ENCODE measurements at regions not wholly inside any gene's neighbourhood (a gene's known extent, or its start where the extent isn't known, plus 50 kb on each side); places are given as distances from the start of the nearest gene placed in this dataset.

DNA sequence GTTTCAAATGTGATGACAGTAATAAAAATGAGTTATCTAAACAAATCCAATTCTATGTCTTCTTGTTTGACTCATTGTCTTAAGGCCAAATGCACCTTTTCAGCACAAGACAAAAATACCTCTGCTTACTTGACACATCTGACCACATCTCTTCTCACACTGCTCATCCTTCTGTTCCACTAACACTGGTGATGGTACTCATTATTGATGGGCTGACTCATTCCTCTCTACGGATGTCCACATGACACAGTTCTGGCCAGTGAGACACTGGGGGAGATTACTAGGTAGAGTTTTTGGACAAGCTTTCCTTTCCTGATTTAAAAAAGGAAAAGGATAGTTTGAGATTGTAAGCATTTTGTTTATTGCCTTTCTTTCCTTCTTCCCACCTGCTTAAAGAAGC, 410.6 kb upstream of the THRB start (continued):
- TF ChIP-seq, protein P1, sequence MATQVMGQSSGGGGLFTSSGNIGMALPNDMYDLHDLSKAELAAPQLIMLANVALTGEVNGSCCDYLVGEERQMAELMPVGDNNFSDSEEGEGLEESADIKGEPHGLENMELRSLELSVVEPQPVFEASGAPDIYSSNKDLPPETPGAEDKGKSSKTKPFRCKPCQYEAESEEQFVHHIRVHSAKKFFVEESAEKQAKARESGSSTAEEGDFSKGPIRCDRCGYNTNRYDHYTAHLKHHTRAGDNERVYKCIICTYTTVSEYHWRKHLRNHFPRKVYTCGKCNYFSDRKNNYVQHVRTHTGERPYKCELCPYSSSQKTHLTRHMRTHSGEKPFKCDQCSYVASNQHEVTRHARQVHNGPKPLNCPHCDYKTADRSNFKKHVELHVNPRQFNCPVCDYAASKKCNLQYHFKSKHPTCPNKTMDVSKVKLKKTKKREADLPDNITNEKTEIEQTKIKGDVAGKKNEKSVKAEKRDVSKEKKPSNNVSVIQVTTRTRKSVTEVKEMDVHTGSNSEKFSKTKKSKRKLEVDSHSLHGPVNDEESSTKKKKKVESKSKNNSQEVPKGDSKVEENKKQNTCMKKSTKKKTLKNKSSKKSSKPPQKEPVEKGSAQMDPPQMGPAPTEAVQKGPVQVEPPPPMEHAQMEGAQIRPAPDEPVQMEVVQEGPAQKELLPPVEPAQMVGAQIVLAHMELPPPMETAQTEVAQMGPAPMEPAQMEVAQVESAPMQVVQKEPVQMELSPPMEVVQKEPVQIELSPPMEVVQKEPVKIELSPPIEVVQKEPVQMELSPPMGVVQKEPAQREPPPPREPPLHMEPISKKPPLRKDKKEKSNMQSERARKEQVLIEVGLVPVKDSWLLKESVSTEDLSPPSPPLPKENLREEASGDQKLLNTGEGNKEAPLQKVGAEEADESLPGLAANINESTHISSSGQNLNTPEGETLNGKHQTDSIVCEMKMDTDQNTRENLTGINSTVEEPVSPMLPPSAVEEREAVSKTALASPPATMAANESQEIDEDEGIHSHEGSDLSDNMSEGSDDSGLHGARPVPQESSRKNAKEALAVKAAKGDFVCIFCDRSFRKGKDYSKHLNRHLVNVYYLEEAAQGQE (tag by site-specific recombination; IDR thresholded peaks at IDR 0.05), result no peak
- TF ChIP-seq ZNF132 (tag by site-specific recombination; IDR thresholded peaks at IDR 0.05; ENCODE audit: borderline replicate concordance) (no peak), ZBTB21 (tag by site-specific recombination; IDR thresholded peaks at IDR 0.05) (no peak), ZSCAN16 (tag by site-specific recombination; IDR thresholded peaks at IDR 0.05) (no peak), ZBTB48 (tag by site-specific recombination; IDR thresholded peaks at IDR 0.05) (no peak)
- TF ChIP-seq, protein P2, sequence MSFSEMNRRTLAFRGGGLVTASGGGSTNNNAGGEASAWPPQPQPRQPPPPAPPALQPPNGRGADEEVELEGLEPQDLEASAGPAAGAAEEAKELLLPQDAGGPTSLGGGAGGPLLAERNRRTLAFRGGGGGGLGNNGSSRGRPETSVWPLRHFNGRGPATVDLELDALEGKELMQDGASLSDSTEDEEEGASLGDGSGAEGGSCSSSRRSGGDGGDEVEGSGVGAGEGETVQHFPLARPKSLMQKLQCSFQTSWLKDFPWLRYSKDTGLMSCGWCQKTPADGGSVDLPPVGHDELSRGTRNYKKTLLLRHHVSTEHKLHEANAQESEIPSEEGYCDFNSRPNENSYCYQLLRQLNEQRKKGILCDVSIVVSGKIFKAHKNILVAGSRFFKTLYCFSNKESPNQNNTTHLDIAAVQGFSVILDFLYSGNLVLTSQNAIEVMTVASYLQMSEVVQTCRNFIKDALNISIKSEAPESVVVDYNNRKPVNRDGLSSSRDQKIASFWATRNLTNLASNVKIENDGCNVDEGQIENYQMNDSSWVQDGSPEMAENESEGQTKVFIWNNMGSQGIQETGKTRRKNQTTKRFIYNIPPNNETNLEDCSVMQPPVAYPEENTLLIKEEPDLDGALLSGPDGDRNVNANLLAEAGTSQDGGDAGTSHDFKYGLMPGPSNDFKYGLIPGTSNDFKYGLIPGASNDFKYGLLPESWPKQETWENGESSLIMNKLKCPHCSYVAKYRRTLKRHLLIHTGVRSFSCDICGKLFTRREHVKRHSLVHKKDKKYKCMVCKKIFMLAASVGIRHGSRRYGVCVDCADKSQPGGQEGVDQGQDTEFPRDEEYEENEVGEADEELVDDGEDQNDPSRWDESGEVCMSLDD (tag by site-specific recombination; IDR thresholded peaks at IDR 0.05), result no peak
- TF ChIP-seq, protein P3, sequence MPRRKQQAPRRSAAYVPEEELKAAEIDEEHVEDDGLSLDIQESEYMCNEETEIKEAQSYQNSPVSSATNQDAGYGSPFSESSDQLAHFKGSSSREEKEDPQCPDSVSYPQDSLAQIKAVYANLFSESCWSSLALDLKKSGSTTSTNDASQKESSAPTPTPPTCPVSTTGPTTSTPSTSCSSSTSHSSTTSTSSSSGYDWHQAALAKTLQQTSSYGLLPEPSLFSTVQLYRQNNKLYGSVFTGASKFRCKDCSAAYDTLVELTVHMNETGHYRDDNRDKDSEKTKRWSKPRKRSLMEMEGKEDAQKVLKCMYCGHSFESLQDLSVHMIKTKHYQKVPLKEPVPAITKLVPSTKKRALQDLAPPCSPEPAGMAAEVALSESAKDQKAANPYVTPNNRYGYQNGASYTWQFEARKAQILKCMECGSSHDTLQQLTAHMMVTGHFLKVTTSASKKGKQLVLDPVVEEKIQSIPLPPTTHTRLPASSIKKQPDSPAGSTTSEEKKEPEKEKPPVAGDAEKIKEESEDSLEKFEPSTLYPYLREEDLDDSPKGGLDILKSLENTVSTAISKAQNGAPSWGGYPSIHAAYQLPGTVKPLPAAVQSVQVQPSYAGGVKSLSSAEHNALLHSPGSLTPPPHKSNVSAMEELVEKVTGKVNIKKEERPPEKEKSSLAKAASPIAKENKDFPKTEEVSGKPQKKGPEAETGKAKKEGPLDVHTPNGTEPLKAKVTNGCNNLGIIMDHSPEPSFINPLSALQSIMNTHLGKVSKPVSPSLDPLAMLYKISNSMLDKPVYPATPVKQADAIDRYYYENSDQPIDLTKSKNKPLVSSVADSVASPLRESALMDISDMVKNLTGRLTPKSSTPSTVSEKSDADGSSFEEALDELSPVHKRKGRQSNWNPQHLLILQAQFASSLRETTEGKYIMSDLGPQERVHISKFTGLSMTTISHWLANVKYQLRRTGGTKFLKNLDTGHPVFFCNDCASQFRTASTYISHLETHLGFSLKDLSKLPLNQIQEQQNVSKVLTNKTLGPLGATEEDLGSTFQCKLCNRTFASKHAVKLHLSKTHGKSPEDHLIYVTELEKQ (tag by site-specific recombination; IDR thresholded peaks at IDR 0.05; ENCODE audit: borderline replicate concordance), result no peak

DNA sequence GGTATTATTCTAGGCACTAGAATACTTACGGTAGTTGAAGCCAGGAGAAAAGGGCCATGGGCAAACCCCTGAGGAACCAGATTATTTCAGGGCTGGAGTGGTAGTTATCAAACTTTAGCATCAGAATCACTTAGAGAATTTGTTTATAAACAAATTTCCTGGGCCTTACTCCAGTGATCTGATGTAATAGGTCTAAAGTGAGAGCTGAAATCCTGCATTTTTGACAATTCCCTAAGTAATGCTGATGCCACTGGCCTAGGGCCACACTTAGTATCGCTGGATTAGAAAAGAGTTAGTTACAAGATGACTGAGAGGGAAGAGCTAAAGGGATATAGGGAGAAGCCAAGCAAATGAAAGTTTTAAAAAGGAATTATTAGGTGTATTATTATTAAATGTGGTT, 412.5 kb upstream of the THRB start:
- H3K4me3 ChIP-seq (ENCODE audit: low read depth, low read length), result no peak overlapping the region
- H3K9me3 ChIP-seq (ENCODE audit: control insufficient read depth, insufficient read depth, low read depth, low read length), result no peaks in the 10 kb centered on the region
- ChIA-PET POLR2A (no interaction called here), CTCF (no interaction called here)
- H3K36me3 ChIP-seq (ENCODE audit: control insufficient read depth in 2 of 2, insufficient read depth in 1 of 2, low read length in 2 of 2), result no peaks in the 10 kb centered on the region
- H3K27ac ChIP-seq (ENCODE audit: extremely low read depth, low read depth, low read length), result no peak overlapping the region
- no peaks in the 10 kb centered on the region for H3K4me1 ChIP-seq (ENCODE audit: control insufficient read depth, insufficient read depth, low read length)
- no peak for TF ChIP-seq ZNF266 (tag by site-specific recombination; IDR thresholded peaks at IDR 0.05; ENCODE audit: low read depth)
- TF ChIP-seq, protein P4, sequence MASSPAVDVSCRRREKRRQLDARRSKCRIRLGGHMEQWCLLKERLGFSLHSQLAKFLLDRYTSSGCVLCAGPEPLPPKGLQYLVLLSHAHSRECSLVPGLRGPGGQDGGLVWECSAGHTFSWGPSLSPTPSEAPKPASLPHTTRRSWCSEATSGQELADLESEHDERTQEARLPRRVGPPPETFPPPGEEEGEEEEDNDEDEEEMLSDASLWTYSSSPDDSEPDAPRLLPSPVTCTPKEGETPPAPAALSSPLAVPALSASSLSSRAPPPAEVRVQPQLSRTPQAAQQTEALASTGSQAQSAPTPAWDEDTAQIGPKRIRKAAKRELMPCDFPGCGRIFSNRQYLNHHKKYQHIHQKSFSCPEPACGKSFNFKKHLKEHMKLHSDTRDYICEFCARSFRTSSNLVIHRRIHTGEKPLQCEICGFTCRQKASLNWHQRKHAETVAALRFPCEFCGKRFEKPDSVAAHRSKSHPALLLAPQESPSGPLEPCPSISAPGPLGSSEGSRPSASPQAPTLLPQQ (tag by site-specific recombination; IDR thresholded peaks at IDR 0.05), result no peak
- no peak for TF ChIP-seq BCL11B (tag by site-specific recombination; IDR thresholded peaks at IDR 0.05; ENCODE audit: low read depth)
- TF ChIP-seq, protein P5, sequence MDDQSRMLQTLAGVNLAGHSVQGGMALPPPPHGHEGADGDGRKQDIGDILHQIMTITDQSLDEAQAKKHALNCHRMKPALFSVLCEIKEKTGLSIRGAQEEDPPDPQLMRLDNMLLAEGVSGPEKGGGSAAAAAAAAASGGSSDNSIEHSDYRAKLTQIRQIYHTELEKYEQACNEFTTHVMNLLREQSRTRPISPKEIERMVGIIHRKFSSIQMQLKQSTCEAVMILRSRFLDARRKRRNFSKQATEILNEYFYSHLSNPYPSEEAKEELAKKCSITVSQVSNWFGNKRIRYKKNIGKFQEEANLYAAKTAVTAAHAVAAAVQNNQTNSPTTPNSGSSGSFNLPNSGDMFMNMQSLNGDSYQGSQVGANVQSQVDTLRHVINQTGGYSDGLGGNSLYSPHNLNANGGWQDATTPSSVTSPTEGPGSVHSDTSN (CRISPR knock-in tag; IDR thresholded peaks at IDR 0.05), result no peak
- TF ChIP-seq ZNF221 (tag by site-specific recombination; IDR thresholded peaks at IDR 0.05; ENCODE audit: borderline replicate concordance), result no peak
- TF ChIP-seq ZNF530 (tag by site-specific recombination; IDR thresholded peaks at IDR 0.05; ENCODE audit: low read depth), result no peak
- TF ChIP-seq ZNF701 (tag by site-specific recombination; IDR thresholded peaks at IDR 0.05), result no peak
- TF ChIP-seq ZNF624 (tag by site-specific recombination; IDR thresholded peaks at IDR 0.05), result no peak
- TF ChIP-seq, protein P6, sequence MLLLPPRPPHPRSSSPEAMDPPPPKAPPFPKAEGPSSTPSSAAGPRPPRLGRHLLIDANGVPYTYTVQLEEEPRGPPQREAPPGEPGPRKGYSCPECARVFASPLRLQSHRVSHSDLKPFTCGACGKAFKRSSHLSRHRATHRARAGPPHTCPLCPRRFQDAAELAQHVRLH (tag by site-specific recombination; IDR thresholded peaks at IDR 0.05), result no peak

All from HEK293 (cell line).